CD14-positive monocyte (primary cell): ENCODE measurements at regions not wholly inside any gene's neighbourhood (a gene's known extent, or its start where the extent isn't known, plus 50 kb on each side); places are given as distances from the start of the nearest gene placed in this dataset.

Experiments used
- DNase-seq, 3 donors: peaks; one replicate each; pipeline ENCODE4 v3.0.0-alpha.2; 2011 to 2022
- H2AFZ ChIP-seq: 2 replicates; pipeline ENCODE4 v1.6.0; 2012; ENCODE audit warnings: mild to moderate bottlenecking, low read depth, low read length, inconsistent platforms; ENCODE audit not compliant: insufficient read depth, poor library complexity, severe bottlenecking
- H3K27ac ChIP-seq, 2 donors: 1 replicate in 1 of 2; 2 replicates in 1 of 2; pipeline ENCODE4 v1.5.1; 2012 to 2013; ENCODE audit warnings: low read length in 2 of 2, control low read depth in 1 of 2, inconsistent platforms in 1 of 2, low read depth in 1 of 2, mild to moderate bottlenecking in 1 of 2
- H3K27me3 ChIP-seq, 2 donors: one replicate each; pipeline versions ENCODE4 v1.6.0 to v1.6.1; 2011 to 2013; ENCODE audit warnings: low read length in 2 of 2; ENCODE audit not compliant: control insufficient read depth in 2 of 2, insufficient read depth in 2 of 2
- H3K36me3 ChIP-seq, 2 donors: replicated peaks in 1 of 2; 1 replicate in 1 of 2; 2 replicates in 1 of 2; pipeline versions ENCODE4 v1.5.1 to v1.6.1; 2012 to 2013; ENCODE audit warnings: low read length in 2 of 2, control low read depth in 1 of 2, inconsistent platforms in 1 of 2, mild to moderate bottlenecking in 1 of 2; ENCODE audit not compliant: insufficient read depth in 2 of 2, control insufficient read depth in 1 of 2
- H3K4me1 ChIP-seq, 2 donors: 1 replicate in 1 of 2; 2 replicates in 1 of 2; pipeline versions ENCODE4 v1.5.1 to v1.6.1; 2012 to 2013; ENCODE audit warnings: low read length in 2 of 2, control low read depth in 1 of 2, inconsistent platforms in 1 of 2, mild to moderate bottlenecking in 1 of 2, moderate library complexity in 1 of 2; ENCODE audit not compliant: insufficient read depth in 2 of 2, control insufficient read depth in 1 of 2
- H3K4me2 ChIP-seq: replicated peaks from 2 replicates; pipeline ENCODE3; 2012; ENCODE audit warnings: low read length, moderate library complexity, mild to moderate bottlenecking; ENCODE audit not compliant: poor library complexity, severe bottlenecking; ENCODE audit errors: extremely low read depth
- H3K4me3 ChIP-seq, 3 experiments: fragments of 200-600 bp in 1 of 3; sonication (generic) in 1 of 3; replicated peaks in 1 of 3; 1 replicate in 2 of 3; 2 replicates in 1 of 3; pipeline ENCODE4 v1.5.1; 2011 to 2013; ENCODE audit warnings: low read length in 3 of 3, mild to moderate bottlenecking in 3 of 3, control low read depth in 2 of 3, low read depth in 2 of 3, inconsistent platforms in 1 of 3, moderate library complexity in 1 of 3
- H3K79me2 ChIP-seq: 2 replicates; pipeline ENCODE4 v1.6.0; 2012; ENCODE audit warnings: mild to moderate bottlenecking, control low read depth, inconsistent platforms, low read length, moderate library complexity; ENCODE audit not compliant: insufficient read depth
- H3K9ac ChIP-seq: 2 replicates; pipeline ENCODE4 v1.6.0; 2017; ENCODE audit warnings: low read length, mild to moderate bottlenecking; ENCODE audit not compliant: insufficient read depth, poor library complexity, severe bottlenecking
- H3K9me3 ChIP-seq, 2 donors: replicated peaks in 1 of 2; 1 replicate in 1 of 2; 2 replicates in 1 of 2; pipeline versions ENCODE4 v1.5.1 to v1.6.1; 2012 to 2013; ENCODE audit warnings: low read length in 2 of 2, control low read depth in 1 of 2; ENCODE audit not compliant: control insufficient read depth in 1 of 2, insufficient read depth in 1 of 2
- H4K20me1 ChIP-seq: 2 replicates; pipeline ENCODE4 v1.6.0; 2012; ENCODE audit warnings: mild to moderate bottlenecking, low read length, control low read depth, moderate library complexity; ENCODE audit not compliant: insufficient read depth
- H3K27ac Mint-ChIP-seq, 7 donors: one replicate each; pipeline ENCODE4 v1.8.0; 2020; ENCODE audit warnings: mild to moderate bottlenecking in 7 of 7, mixed read lengths in 7 of 7, moderate library complexity in 6 of 7, inconsistent platforms in 2 of 7
- H3K27me3 Mint-ChIP-seq, 3 donors: one replicate each; pipeline ENCODE4 v1.8.0; 2021 to 2022; ENCODE audit warnings: low read depth in 3 of 3, mild to moderate bottlenecking in 3 of 3, mixed read lengths in 3 of 3, moderate library complexity in 3 of 3, inconsistent platforms in 1 of 3
- H3K36me3 Mint-ChIP-seq, 2 donors: one replicate each; pipeline ENCODE4 v1.8.0; 2020; ENCODE audit warnings: mixed read lengths in 2 of 2, inconsistent platforms in 1 of 2, mild to moderate bottlenecking in 1 of 2
- H3K4me1 Mint-ChIP-seq: one replicate; pipeline ENCODE4 v1.8.0; 2020; ENCODE audit warnings: mild to moderate bottlenecking, mixed read lengths
- H3K4me3 Mint-ChIP-seq, 2 donors: one replicate each; pipeline ENCODE4 v1.8.0; 2020; ENCODE audit warnings: mild to moderate bottlenecking in 2 of 2, mixed read lengths in 2 of 2, moderate library complexity in 1 of 2
- H3K9me3 Mint-ChIP-seq, 7 donors: one replicate each; pipeline ENCODE4 v1.8.0; 2020 to 2022; ENCODE audit warnings: mixed read lengths in 7 of 7, mild to moderate bottlenecking in 6 of 7, moderate library complexity in 6 of 7, inconsistent platforms in 2 of 7
- WGBS: methylation state at CpG from one replicate; pipeline ENCODE4 v1.1.5; 2013; ENCODE audit warnings: missing lambda C conversion rate; ENCODE audit not compliant: insufficient coverage; 5-methylcytosine and 5-hydroxymethylcytosine counted together
- intact Hi-C, 2 donors: fragments of 100-400 bp; cut with micrococcal nuclease; formaldehyde crosslinking; loops; one replicate each; pipeline versions ENCODE4 v1.15.0 to v1.15.1; 2023
- TF ChIP-seq, protein P1 (sequence below): fragments of 200-600 bp; IDR thresholded peaks from one replicate; pipeline ENCODE4 v1.8.0; 2022; ENCODE audit warnings: antibody characterized with exemption, mild to moderate bottlenecking

DNA sequence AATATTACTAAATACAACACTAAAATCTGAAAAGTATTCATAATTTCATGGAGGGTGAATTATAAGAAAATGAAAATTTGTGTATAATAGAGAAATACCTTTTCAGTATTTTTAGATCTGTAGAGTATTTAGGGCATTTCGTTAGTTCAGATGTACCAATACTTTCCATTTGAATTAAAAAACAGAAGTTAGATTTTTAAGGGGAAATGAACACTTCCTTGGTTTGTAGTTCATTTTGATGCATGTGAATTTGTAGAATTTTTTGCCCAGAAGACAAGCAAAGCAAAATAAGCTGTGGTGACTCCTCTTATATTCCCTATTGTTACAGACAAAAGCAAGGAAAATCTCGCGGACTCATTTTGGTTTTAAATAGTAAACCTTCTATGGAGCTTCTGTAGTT lies 209.0 kb upstream of the RPS23 start:
- TF ChIP-seq, protein P1, sequence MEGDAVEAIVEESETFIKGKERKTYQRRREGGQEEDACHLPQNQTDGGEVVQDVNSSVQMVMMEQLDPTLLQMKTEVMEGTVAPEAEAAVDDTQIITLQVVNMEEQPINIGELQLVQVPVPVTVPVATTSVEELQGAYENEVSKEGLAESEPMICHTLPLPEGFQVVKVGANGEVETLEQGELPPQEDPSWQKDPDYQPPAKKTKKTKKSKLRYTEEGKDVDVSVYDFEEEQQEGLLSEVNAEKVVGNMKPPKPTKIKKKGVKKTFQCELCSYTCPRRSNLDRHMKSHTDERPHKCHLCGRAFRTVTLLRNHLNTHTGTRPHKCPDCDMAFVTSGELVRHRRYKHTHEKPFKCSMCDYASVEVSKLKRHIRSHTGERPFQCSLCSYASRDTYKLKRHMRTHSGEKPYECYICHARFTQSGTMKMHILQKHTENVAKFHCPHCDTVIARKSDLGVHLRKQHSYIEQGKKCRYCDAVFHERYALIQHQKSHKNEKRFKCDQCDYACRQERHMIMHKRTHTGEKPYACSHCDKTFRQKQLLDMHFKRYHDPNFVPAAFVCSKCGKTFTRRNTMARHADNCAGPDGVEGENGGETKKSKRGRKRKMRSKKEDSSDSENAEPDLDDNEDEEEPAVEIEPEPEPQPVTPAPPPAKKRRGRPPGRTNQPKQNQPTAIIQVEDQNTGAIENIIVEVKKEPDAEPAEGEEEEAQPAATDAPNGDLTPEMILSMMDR, result no peak
- intact Hi-C loops, result no loop called here
- H3K9me3 ChIP-seq, result no peaks in the 10 kb centered on the region

DNA sequence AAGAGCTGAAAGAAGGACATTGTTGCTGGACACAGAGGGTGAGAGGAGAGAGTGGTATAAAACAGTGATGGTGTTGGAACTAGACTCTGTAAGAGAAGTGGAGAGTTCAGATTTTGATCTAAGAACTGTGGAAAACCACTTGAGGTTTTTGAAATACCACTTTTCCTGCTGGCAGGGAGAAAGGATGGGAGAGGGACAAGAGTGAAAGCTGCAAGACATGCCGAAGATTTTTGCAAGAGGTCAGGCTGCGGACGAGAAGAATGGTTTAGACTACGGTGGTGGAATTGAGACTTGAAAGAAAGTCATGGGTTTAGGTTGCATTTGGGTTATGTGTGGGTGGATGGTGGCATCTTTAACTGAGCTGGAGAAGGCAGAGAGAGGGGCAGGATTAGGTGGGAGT lies 202.2 kb upstream of the RPS23 start:
- Histone ChIP-seq H3K36me3 (no peaks in the 10 kb centered on the region), H3K4me1 (no peaks in the 10 kb centered on the region), H2AFZ (no peak overlapping the region), H3K27ac (no peak overlapping the region), H3K4me3 (no peak overlapping the region), H4K20me1 (no peaks in the 10 kb centered on the region), H3K27me3 (no peaks in the 10 kb centered on the region), H3K4me2 (no peak overlapping the region), H3K9ac (no peak overlapping the region), H3K9me3 (no peaks in the 10 kb centered on the region), H3K79me2 (no peaks in the 10 kb centered on the region)
- TF ChIP-seq, protein P1, result no peak
- H3K9me3 Mint-ChIP-seq, result peaks cover 0 to 6% (median 2%) of the 10 kb centered on the region in 7 donors
- no peak overlapping the region for H3K4me3 Mint-ChIP-seq
- H3K4me1 Mint-ChIP-seq, result no peaks in the 10 kb centered on the region
- no peak for DNase-seq
- 91% methylated on average over 4 of the region's 4 CpGs for WGBS
- H3K27me3 Mint-ChIP-seq, result peaks cover 0 to 3% (median 0%) of the 10 kb centered on the region in 3 donors
- no peak overlapping the region for H3K27ac Mint-ChIP-seq
- intact Hi-C loops, result no loop called here
- H3K36me3 Mint-ChIP-seq, result no peaks in the 10 kb centered on the region

More for the DNA sequence above, 209.0 kb upstream of the RPS23 start:
- Mint-ChIP-seq H3K4me1 (peaks cover 5% of the 10 kb centered on the region), H3K27ac (no peak overlapping the region), H3K4me3 (no peak overlapping the region), H3K9me3 (peaks cover 0 to 7% (median 1%) of the 10 kb centered on the region in 7 donors), H3K27me3 (peaks cover 0 to 2% (median 0%) of the 10 kb centered on the region in 3 donors), H3K36me3 (no peaks in the 10 kb centered on the region)
- WGBS, result no CpG with 5 or more reads among the region's 3 CpGs
- no peak overlapping the region for H3K4me3 ChIP-seq
- no peaks in the 10 kb centered on the region for H3K4me1 ChIP-seq
- H3K4me2 ChIP-seq, result no peak overlapping the region
- no peaks in the 10 kb centered on the region for H4K20me1 ChIP-seq
- no peaks in the 10 kb centered on the region for H3K79me2 ChIP-seq
- no peak overlapping the region for H2AFZ ChIP-seq
- H3K9ac ChIP-seq, result no peak overlapping the region
- no peak for DNase-seq
- H3K36me3 ChIP-seq, result no peaks in the 10 kb centered on the region
- no peak overlapping the region for H3K27ac ChIP-seq
- no peaks in the 10 kb centered on the region for H3K27me3 ChIP-seq
